ENCODE measurements at regions not wholly inside any gene's neighbourhood (a gene's known extent, or its start where the extent isn't known, plus 50 kb on each side); places are given as distances from the start of the nearest gene placed in this dataset.
A peak's percentile ranks its signal among the peaks of the same experiment; 100 is the strongest.

GRCh38 chr4:173801876-173802661, 272.0 kb upstream of the HAND2 start:
- TF ChIP-seq ISL1 (CRISPR knock-in tag; IDR thresholded peaks at IDR 0.05), result peak; percentile 20; the same call in 1 of the 2 replicates
- TF ChIP-seq ZFP3 (CRISPR knock-in tag; IDR thresholded peaks at IDR 0.05), result no peak
- TF ChIP-seq TCF4 (CRISPR knock-in tag; IDR thresholded peaks at IDR 0.05; ENCODE audit: borderline replicate concordance), result no peak
- TF ChIP-seq ZFP30 (CRISPR knock-in tag; IDR thresholded peaks at IDR 0.05), result no peak
- ATAC-seq, result peak; percentile 64

- TF ChIP-seq GLIS3 (CRISPR knock-in tag; IDR thresholded peaks at IDR 0.05), result no peak
- TF ChIP-seq, protein P1, sequence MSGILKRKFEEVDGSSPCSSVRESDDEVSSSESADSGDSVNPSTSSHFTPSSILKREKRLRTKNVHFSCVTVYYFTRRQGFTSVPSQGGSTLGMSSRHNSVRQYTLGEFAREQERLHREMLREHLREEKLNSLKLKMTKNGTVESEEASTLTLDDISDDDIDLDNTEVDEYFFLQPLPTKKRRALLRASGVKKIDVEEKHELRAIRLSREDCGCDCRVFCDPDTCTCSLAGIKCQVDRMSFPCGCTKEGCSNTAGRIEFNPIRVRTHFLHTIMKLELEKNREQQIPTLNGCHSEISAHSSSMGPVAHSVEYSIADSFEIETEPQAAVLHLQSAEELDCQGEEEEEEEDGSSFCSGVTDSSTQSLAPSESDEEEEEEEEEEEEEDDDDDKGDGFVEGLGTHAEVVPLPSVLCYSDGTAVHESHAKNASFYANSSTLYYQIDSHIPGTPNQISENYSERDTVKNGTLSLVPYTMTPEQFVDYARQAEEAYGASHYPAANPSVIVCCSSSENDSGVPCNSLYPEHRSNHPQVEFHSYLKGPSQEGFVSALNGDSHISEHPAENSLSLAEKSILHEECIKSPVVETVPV (CRISPR knock-in tag; IDR thresholded peaks at IDR 0.05), result no peak
- TF ChIP-seq, protein P2, sequence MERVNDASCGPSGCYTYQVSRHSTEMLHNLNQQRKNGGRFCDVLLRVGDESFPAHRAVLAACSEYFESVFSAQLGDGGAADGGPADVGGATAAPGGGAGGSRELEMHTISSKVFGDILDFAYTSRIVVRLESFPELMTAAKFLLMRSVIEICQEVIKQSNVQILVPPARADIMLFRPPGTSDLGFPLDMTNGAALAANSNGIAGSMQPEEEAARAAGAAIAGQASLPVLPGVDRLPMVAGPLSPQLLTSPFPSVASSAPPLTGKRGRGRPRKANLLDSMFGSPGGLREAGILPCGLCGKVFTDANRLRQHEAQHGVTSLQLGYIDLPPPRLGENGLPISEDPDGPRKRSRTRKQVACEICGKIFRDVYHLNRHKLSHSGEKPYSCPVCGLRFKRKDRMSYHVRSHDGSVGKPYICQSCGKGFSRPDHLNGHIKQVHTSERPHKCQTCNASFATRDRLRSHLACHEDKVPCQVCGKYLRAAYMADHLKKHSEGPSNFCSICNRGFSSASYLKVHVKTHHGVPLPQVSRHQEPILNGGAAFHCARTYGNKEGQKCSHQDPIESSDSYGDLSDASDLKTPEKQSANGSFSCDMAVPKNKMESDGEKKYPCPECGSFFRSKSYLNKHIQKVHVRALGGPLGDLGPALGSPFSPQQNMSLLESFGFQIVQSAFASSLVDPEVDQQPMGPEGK (CRISPR knock-in tag; IDR thresholded peaks at IDR 0.05; ENCODE audit: borderline replicate concordance), result no peak
- TF ChIP-seq TOX (CRISPR knock-in tag; IDR thresholded peaks at IDR 0.05; ENCODE audit: borderline replicate concordance), result no peak
- TF ChIP-seq ZC3H10 (CRISPR knock-in tag; IDR thresholded peaks at IDR 0.05), result no peak
- no peak for TF ChIP-seq ZNF70 (CRISPR knock-in tag; IDR thresholded peaks at IDR 0.05)
- no peak for TF ChIP-seq ZNF8 (CRISPR knock-in tag; IDR thresholded peaks at IDR 0.05)
- TF ChIP-seq ZFP3 (CRISPR knock-in tag; IDR thresholded peaks at IDR 0.05), result no peak
- TF ChIP-seq, protein P3, sequence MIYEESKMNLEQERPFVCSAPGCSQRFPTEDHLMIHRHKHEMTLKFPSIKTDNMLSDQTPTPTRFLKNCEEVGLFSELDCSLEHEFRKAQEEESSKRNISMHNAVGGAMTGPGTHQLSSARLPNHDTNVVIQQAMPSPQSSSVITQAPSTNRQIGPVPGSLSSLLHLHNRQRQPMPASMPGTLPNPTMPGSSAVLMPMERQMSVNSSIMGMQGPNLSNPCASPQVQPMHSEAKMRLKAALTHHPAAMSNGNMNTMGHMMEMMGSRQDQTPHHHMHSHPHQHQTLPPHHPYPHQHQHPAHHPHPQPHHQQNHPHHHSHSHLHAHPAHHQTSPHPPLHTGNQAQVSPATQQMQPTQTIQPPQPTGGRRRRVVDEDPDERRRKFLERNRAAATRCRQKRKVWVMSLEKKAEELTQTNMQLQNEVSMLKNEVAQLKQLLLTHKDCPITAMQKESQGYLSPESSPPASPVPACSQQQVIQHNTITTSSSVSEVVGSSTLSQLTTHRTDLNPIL (CRISPR knock-in tag; IDR thresholded peaks at IDR 0.05; ENCODE audit: low read depth), result no peak
- TF ChIP-seq OSR1 (CRISPR knock-in tag; IDR thresholded peaks at IDR 0.05), result no peak
- TF ChIP-seq ZFP30 (CRISPR knock-in tag; IDR thresholded peaks at IDR 0.05), result no peak
- TF ChIP-seq RARB (CRISPR knock-in tag; IDR thresholded peaks at IDR 0.05), result no peak
- no peak for TF ChIP-seq CSDC2 (CRISPR knock-in tag; IDR thresholded peaks at IDR 0.05)
- no peak for TF ChIP-seq ZNF565 (CRISPR knock-in tag; conservative IDR thresholded peaks at IDR 0.05; ENCODE audit: low read depth)
- no peak for TF ChIP-seq ARNTL (CRISPR knock-in tag; IDR thresholded peaks at IDR 0.05; ENCODE audit: borderline replicate concordance, low read depth)
- TF ChIP-seq POU6F1 (CRISPR knock-in tag; IDR thresholded peaks at IDR 0.05; ENCODE audit: borderline replicate concordance, low read depth), result no peak
- TF ChIP-seq TCF4 (CRISPR knock-in tag; IDR thresholded peaks at IDR 0.05; ENCODE audit: borderline replicate concordance), result no peak
- ATAC-seq, result no peak
These were observed 271.3 kb upstream of the HAND2 start for GRCh38 chr4:173801361-173801760.

DNA sequence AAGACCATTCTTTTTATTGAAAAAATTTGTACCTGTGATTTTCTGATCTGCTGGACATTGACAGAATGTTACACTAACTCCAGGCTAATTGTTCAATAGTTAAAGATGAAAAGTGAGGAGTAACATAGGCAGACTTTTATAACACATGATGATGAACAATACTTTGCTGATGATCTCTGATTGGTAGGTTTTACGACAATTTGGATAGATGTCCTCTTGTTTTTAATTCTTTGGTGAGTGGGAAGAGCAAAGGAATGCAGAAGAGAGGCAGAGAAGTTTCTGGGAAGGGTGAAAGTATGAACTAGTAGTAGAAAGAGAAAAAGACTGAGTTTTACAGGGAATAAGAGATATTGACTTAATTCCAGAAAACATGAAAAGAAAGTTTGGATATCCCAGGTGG, 267.3 kb upstream of the HAND2 start:
- no peak for ATAC-seq

More for the DNA sequence above, 267.3 kb upstream of the HAND2 start:
- TF ChIP-seq ZC3H10 (CRISPR knock-in tag; IDR thresholded peaks at IDR 0.05), result no peak
- TF ChIP-seq TOX (CRISPR knock-in tag; IDR thresholded peaks at IDR 0.05; ENCODE audit: borderline replicate concordance), result no peak
- no peak for TF ChIP-seq ZNF565 (CRISPR knock-in tag; conservative IDR thresholded peaks at IDR 0.05; ENCODE audit: low read depth)
- TF ChIP-seq ARNTL (CRISPR knock-in tag; IDR thresholded peaks at IDR 0.05; ENCODE audit: borderline replicate concordance, low read depth), result no peak
- no peak for TF ChIP-seq SNAI2 (CRISPR knock-in tag; IDR thresholded peaks at IDR 0.05)
- TF ChIP-seq TCF4 (CRISPR knock-in tag; IDR thresholded peaks at IDR 0.05; ENCODE audit: borderline replicate concordance), result no peak
- TF ChIP-seq, protein P1 (CRISPR knock-in tag; IDR thresholded peaks at IDR 0.05), result no peak
- TF ChIP-seq ZNF8 (CRISPR knock-in tag; IDR thresholded peaks at IDR 0.05), result no peak
- no peak for TF ChIP-seq ISL1 (CRISPR knock-in tag; IDR thresholded peaks at IDR 0.05)

Data from SK-N-SH treated with all-trans-retinoic acid at 6 μM for 48 hours (cell line).